Mammary epithelial cell (primary cell): ENCODE measurements at regions not wholly inside any gene's neighbourhood (a gene's known extent, or its start where the extent isn't known, plus 50 kb on each side); places are given as distances from the start of the nearest gene placed in this dataset.

Experiments used
- CTCF ChIP-seq, 2 donors: IDR thresholded peaks in 1 of 2; conservative IDR thresholded peaks in 1 of 2; 2 replicates each; pipeline ENCODE4 v1.5.1; 2011 to 2012; ENCODE audit warnings: inconsistent platforms in 2 of 2, low read length in 2 of 2, mild to moderate bottlenecking in 2 of 2, control low read depth in 1 of 2, low read depth in 1 of 2; ENCODE audit not compliant: insufficient read depth in 1 of 2; ENCODE audit errors: extremely low read depth in 1 of 2
- EZH2 ChIP-seq: IDR thresholded peaks from 2 replicates; pipeline ENCODE4 v1.6.1; 2012; ENCODE audit warnings: low read length, inconsistent platforms, borderline replicate concordance

- TF ChIP-seq CTCF (conservative IDR thresholded peaks at IDR 0.05 in 1 of 2, IDR thresholded peaks at IDR 0.05 in 1 of 2; ENCODE audit: extremely low read depth in 1 of 2, insufficient read depth in 1 of 2, low read depth in 1 of 2, low read length in 2 of 2) (no peak), EZH2 (no peak)
Observed at GRCh38 chr18:42340423-42341009, 385.5 kb downstream of the PIK3C3 start.
